ENCODE measurements at regions not wholly inside any gene's neighbourhood (a gene's known extent, or its start where the extent isn't known, plus 50 kb on each side); places are given as distances from the start of the nearest gene placed in this dataset.

DNA sequence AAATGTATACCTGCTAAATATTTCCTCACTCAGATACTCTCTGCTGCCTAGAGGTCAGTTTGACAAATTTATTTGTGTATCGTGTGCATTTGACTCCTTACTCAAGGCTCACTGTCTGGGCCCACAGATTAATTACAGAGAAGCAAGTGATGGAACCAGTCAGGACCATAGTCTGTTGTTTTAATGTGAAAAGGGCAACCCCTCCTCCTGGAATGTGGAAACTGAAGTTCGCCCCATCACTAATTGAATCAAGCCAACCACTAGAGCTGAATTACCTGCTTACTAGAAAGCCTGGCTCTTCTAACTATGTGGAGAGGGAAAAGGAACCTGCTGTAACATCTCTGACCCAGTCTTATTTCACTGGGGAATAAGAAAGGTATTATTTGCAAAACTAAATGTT lies 199.9 kb upstream of the KRR1 start:
- TF ChIP-seq, protein P1, sequence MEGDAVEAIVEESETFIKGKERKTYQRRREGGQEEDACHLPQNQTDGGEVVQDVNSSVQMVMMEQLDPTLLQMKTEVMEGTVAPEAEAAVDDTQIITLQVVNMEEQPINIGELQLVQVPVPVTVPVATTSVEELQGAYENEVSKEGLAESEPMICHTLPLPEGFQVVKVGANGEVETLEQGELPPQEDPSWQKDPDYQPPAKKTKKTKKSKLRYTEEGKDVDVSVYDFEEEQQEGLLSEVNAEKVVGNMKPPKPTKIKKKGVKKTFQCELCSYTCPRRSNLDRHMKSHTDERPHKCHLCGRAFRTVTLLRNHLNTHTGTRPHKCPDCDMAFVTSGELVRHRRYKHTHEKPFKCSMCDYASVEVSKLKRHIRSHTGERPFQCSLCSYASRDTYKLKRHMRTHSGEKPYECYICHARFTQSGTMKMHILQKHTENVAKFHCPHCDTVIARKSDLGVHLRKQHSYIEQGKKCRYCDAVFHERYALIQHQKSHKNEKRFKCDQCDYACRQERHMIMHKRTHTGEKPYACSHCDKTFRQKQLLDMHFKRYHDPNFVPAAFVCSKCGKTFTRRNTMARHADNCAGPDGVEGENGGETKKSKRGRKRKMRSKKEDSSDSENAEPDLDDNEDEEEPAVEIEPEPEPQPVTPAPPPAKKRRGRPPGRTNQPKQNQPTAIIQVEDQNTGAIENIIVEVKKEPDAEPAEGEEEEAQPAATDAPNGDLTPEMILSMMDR (IDR thresholded peaks at IDR 0.05): no peak
- no peak for TF ChIP-seq POLR2A (IDR thresholded peaks at IDR 0.05)
- TF ChIP-seq EP300 (IDR thresholded peaks at IDR 0.05): no peak
